22Rv1 (cell line): ENCODE measurements at regions not wholly inside any gene's neighbourhood (a gene's known extent, or its start where the extent isn't known, plus 50 kb on each side); places are given as distances from the start of the nearest gene placed in this dataset.

Experiments used
- ZFX ChIP-seq: fragments of 450-650 bp; IDR thresholded peaks from 2 replicates; pipeline ENCODE4 v1.6.1; 2017; ENCODE audit warnings: antibody characterized with exemption, borderline replicate concordance
- TF ChIP-seq, protein P1 (sequence below): fragments of 450-650 bp; IDR thresholded peaks from 2 replicates; pipeline ENCODE4 v1.5.1; 2017; ENCODE audit warnings: mild to moderate bottlenecking

DNA sequence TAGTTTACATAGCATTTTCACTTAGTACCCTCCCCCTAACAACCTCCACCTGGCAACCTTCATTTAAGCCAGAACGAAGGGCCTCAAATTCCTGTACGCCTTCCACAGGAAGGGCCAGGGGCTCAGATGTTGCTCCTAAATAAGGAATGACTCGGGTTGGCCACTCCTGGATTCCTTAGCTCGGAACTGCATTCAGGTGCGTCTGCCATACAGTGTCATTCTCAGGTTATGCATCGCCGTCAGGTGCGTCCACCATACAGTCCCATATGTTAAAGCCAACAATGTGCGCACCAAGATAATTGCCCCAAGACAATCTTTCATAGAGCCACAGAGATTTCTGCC lies 53.5 kb upstream of the USP3 start:
- TF ChIP-seq, protein P1, sequence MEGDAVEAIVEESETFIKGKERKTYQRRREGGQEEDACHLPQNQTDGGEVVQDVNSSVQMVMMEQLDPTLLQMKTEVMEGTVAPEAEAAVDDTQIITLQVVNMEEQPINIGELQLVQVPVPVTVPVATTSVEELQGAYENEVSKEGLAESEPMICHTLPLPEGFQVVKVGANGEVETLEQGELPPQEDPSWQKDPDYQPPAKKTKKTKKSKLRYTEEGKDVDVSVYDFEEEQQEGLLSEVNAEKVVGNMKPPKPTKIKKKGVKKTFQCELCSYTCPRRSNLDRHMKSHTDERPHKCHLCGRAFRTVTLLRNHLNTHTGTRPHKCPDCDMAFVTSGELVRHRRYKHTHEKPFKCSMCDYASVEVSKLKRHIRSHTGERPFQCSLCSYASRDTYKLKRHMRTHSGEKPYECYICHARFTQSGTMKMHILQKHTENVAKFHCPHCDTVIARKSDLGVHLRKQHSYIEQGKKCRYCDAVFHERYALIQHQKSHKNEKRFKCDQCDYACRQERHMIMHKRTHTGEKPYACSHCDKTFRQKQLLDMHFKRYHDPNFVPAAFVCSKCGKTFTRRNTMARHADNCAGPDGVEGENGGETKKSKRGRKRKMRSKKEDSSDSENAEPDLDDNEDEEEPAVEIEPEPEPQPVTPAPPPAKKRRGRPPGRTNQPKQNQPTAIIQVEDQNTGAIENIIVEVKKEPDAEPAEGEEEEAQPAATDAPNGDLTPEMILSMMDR = no peak
- TF ChIP-seq ZFX = no peak
